ENCODE measurements at regions not wholly inside any gene's neighbourhood (a gene's known extent, or its start where the extent isn't known, plus 50 kb on each side); places are given as distances from the start of the nearest gene placed in this dataset.
"Not testable (repeated sequence)": the region's sequence is repeated elsewhere in the genome, so short reads cannot be mapped to it uniquely, and the experiment has no call there.

GRCh38 chr9:67210842-67211241, 218.5 kb upstream of the SPATA31A3 start:
- TF ChIP-seq, protein P1, sequence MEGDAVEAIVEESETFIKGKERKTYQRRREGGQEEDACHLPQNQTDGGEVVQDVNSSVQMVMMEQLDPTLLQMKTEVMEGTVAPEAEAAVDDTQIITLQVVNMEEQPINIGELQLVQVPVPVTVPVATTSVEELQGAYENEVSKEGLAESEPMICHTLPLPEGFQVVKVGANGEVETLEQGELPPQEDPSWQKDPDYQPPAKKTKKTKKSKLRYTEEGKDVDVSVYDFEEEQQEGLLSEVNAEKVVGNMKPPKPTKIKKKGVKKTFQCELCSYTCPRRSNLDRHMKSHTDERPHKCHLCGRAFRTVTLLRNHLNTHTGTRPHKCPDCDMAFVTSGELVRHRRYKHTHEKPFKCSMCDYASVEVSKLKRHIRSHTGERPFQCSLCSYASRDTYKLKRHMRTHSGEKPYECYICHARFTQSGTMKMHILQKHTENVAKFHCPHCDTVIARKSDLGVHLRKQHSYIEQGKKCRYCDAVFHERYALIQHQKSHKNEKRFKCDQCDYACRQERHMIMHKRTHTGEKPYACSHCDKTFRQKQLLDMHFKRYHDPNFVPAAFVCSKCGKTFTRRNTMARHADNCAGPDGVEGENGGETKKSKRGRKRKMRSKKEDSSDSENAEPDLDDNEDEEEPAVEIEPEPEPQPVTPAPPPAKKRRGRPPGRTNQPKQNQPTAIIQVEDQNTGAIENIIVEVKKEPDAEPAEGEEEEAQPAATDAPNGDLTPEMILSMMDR (IDR thresholded peaks at IDR 0.05) = not testable (repeated sequence)
- TF ChIP-seq EZH2 (IDR thresholded peaks at IDR 0.05; ENCODE audit: borderline replicate concordance, insufficient read depth, low read depth, low read length, poor library complexity, severe bottlenecking) = not testable (repeated sequence)
